H1 (cell line): ENCODE measurements at regions not wholly inside any gene's neighbourhood (a gene's known extent, or its start where the extent isn't known, plus 50 kb on each side); places are given as distances from the start of the nearest gene placed in this dataset.

Experiments used
- CTCF ChIA-PET: fragments of 300-600 bp; sonication (Branson Sonifier 250); formaldehyde crosslinking; loops from one replicate; lab custom pipeline; 2021; ENCODE audit not compliant: partially characterized antibody; lab: Charles Lee
- POLR2A ChIA-PET: fragments of 300-600 bp; sonication (Branson Sonifier 250); formaldehyde crosslinking; loops from one replicate; lab custom pipeline; 2021; ENCODE audit warnings: inconsistent platforms; ENCODE audit not compliant: partially characterized antibody; lab: Charles Lee
- DNase-seq, 2 experiments: peaks; one replicate each; pipeline versions ENCODE4 v3.0.0 to v3.0.0-alpha.2; 2010 to 2022; ENCODE audit warnings: low spot score in 2 of 2, low read depth in 1 of 2, mixed read lengths in 1 of 2
- FAIRE-seq: peaks from 2 replicates; lab custom pipeline; 2011; peaks lifted over from hg19 to GRCh38; lab: Jason Lieb, UNC
- H2AFZ ChIP-seq: 2 replicates; pipeline ENCODE4 v1.8.1; 2012; ENCODE audit warnings: low read length, inconsistent platforms
- H2AK5ac ChIP-seq: 2 replicates; pipeline ENCODE4 v1.6.1; 2013; ENCODE audit warnings: low read depth, low read length
- H2BK120ac ChIP-seq: replicated peaks from 2 replicates; pipeline ENCODE3; 2013; ENCODE audit warnings: low read depth, low read length, inconsistent platforms
- H2BK12ac ChIP-seq: 2 replicates; pipeline ENCODE4 v1.6.1; 2013; ENCODE audit warnings: low read depth, low read length
- H2BK15ac ChIP-seq: 2 replicates; pipeline ENCODE4 v1.6.1; 2013; ENCODE audit warnings: low read length
- H2BK20ac ChIP-seq: 2 replicates; pipeline ENCODE4 v1.6.1; 2013; ENCODE audit warnings: low read length
- H2BK5ac ChIP-seq: 2 replicates; pipeline ENCODE4 v1.6.1; 2013; ENCODE audit warnings: low read depth, low read length
- H3K14ac ChIP-seq: 2 replicates; pipeline ENCODE4 v1.6.1; 2013; ENCODE audit warnings: inconsistent platforms; ENCODE audit not compliant: insufficient read length
- H3K18ac ChIP-seq: 2 replicates; pipeline ENCODE4 v1.6.1; 2013; ENCODE audit warnings: low read length; ENCODE audit errors: extremely low read depth
- H3K23ac ChIP-seq: 2 replicates; pipeline ENCODE4 v1.6.1; 2013; ENCODE audit warnings: inconsistent platforms; ENCODE audit not compliant: insufficient read length
- H3K23me2 ChIP-seq: 2 replicates; pipeline ENCODE4 v1.6.1; 2013; ENCODE audit warnings: low read depth, low read length
- H3K27ac ChIP-seq: 2 replicates; pipeline ENCODE4 v1.6.1; 2011; ENCODE audit warnings: low read depth, low read length, inconsistent platforms
- H3K27me3 ChIP-seq, 4 experiments: replicated peaks in 1 of 4; 1 replicate in 1 of 4; 2 replicates in 3 of 4; pipeline versions ENCODE4 v1.6.1 to v1.8.1; 2011 to 2013; ENCODE audit warnings: low read length in 3 of 4, mild to moderate bottlenecking in 3 of 4, inconsistent platforms in 2 of 4, mixed read lengths in 2 of 4, moderate library complexity in 1 of 4; ENCODE audit not compliant: control insufficient read depth in 3 of 4, insufficient read depth in 3 of 4; ENCODE audit errors: extremely low read depth in 1 of 4
- H3K36me3 ChIP-seq, 4 experiments: 2 replicates each; pipeline versions ENCODE4 v1.6.1 to v1.8.1; 2011 to 2013; ENCODE audit warnings: mild to moderate bottlenecking in 4 of 4, low read length in 3 of 4, moderate library complexity in 2 of 4, control low read depth in 1 of 4, inconsistent platforms in 1 of 4; ENCODE audit not compliant: insufficient read depth in 4 of 4, control insufficient read depth in 2 of 4
- H3K4ac ChIP-seq: replicated peaks from 2 replicates; pipeline ENCODE3; 2013; ENCODE audit warnings: low read length, low read depth, mixed read lengths, inconsistent platforms; ENCODE audit not compliant: insufficient read length
- H3K4me1 ChIP-seq, 4 experiments: replicated peaks in 1 of 4; 1 replicate in 1 of 4; 2 replicates in 3 of 4; pipeline versions ENCODE4 v1.6.1 to v1.8.1; 2011 to 2013; ENCODE audit warnings: low read length in 3 of 4, inconsistent platforms in 2 of 4, mixed read lengths in 1 of 4; ENCODE audit not compliant: insufficient read depth in 4 of 4, control insufficient read depth in 3 of 4
- H3K4me2 ChIP-seq, 2 experiments: 2 replicates each; pipeline versions ENCODE4 v1.6.1 to v1.8.1; 2011 to 2013; ENCODE audit warnings: low read depth in 2 of 2, low read length in 2 of 2, control low read depth in 1 of 2, inconsistent platforms in 1 of 2, mild to moderate bottlenecking in 1 of 2; ENCODE audit not compliant: insufficient read depth in 1 of 2
- H3K4me3 ChIP-seq, 4 experiments: fragments of 200-600, 300-600 bp in 1 of 4; sonication (generic), shearing (Covaris generic), sonication (Bioruptor Twin) in 1 of 4; 2 replicates each; pipeline versions ENCODE4 v1.5.1 to v1.8.1; 2011 to 2016; ENCODE audit warnings: low read length in 4 of 4, low read depth in 3 of 4, control low read depth in 2 of 4, inconsistent platforms in 2 of 4, mild to moderate bottlenecking in 2 of 4, mixed read lengths in 1 of 4, moderate library complexity in 1 of 4; ENCODE audit not compliant: insufficient read depth in 2 of 4; ENCODE audit errors: extremely low read depth in 1 of 4
- H3K56ac ChIP-seq: replicated peaks from 2 replicates; pipeline ENCODE3; 2013; ENCODE audit warnings: low read depth, mild to moderate bottlenecking, mixed read lengths, low read length, inconsistent platforms; ENCODE audit not compliant: insufficient read length
- H3K79me1 ChIP-seq: 2 replicates; pipeline ENCODE4 v1.6.1; 2013; ENCODE audit warnings: low read depth, low read length, control low read depth
- H3K79me2 ChIP-seq, 2 experiments: 2 replicates each; pipeline versions ENCODE4 v1.6.1 to v1.8.1; 2012 to 2013; ENCODE audit warnings: low read length in 2 of 2, mild to moderate bottlenecking in 2 of 2, inconsistent platforms in 1 of 2; ENCODE audit not compliant: insufficient read depth in 2 of 2, control insufficient read depth in 1 of 2
- H3K9ac ChIP-seq, 4 experiments: replicated peaks in 1 of 4; 1 replicate in 1 of 4; 2 replicates in 3 of 4; pipeline versions ENCODE4 v1.6.1 to v1.8.1; 2011 to 2013; ENCODE audit warnings: low read depth in 3 of 4, low read length in 3 of 4, control low read depth in 2 of 4, mild to moderate bottlenecking in 2 of 4, moderate library complexity in 2 of 4, inconsistent platforms in 1 of 4; ENCODE audit errors: extremely low read depth in 1 of 4
- H3K9me3 ChIP-seq, 2 experiments: 2 replicates each; pipeline versions ENCODE4 v1.6.1 to v1.8.1; 2012 to 2013; ENCODE audit warnings: mild to moderate bottlenecking in 2 of 2, moderate library complexity in 2 of 2, control low read depth in 1 of 2, inconsistent platforms in 1 of 2, low read depth in 1 of 2, low read length in 1 of 2, mixed read lengths in 1 of 2; ENCODE audit not compliant: insufficient read depth in 2 of 2
- H4K20me1 ChIP-seq, 2 experiments: replicated peaks in 1 of 2; 2 replicates each; pipeline versions ENCODE3 to v1.8.1; 2011 to 2013; ENCODE audit warnings: inconsistent platforms in 2 of 2, low read length in 2 of 2, mild to moderate bottlenecking in 1 of 2; ENCODE audit not compliant: insufficient read depth in 2 of 2, control insufficient read depth in 1 of 2
- H4K5ac ChIP-seq: 2 replicates; pipeline ENCODE4 v1.6.1; 2013; ENCODE audit warnings: low read length, low read depth, mixed read lengths, inconsistent platforms; ENCODE audit not compliant: insufficient read length
- H4K8ac ChIP-seq: 2 replicates; pipeline ENCODE4 v1.8.0; 2013; ENCODE audit warnings: mild to moderate bottlenecking, moderate library complexity, low read length, inconsistent platforms; ENCODE audit not compliant: insufficient read depth; ENCODE audit errors: extremely low read depth
- H4K91ac ChIP-seq: replicated peaks from 2 replicates; pipeline ENCODE3; 2013; ENCODE audit warnings: low read length, mixed read lengths, inconsistent platforms; ENCODE audit not compliant: insufficient read length
- CHD1 ChIP-seq: IDR thresholded peaks from 2 replicates; pipeline ENCODE4 v1.6.1; 2012; ENCODE audit warnings: low read depth, low read length, improper control_type of control experiment
- GABPA ChIP-seq: IDR thresholded peaks from 2 replicates; pipeline ENCODE4 v1.6.1; 2011; ENCODE audit warnings: mild to moderate bottlenecking, low read length, moderate library complexity, borderline replicate concordance; ENCODE audit not compliant: insufficient read depth
- SIRT6 ChIP-seq: IDR thresholded peaks from one replicate; pipeline ENCODE4 v1.7.1; 2012; ENCODE audit warnings: low read length, inconsistent platforms
- TEAD4 ChIP-seq: IDR thresholded peaks from 2 replicates; pipeline ENCODE4 v1.6.1; 2012; ENCODE audit warnings: low read depth, low read length, inconsistent platforms, mixed read lengths
- WGBS, 2 experiments: shearing (Covaris generic) in 1 of 2; methylation state at CpG; one replicate each; pipeline versions ENCODE4 v1.1.6 to v1.1.7; 2013 to 2015; ENCODE audit warnings: low lambda C conversion rate in 2 of 2, mixed read lengths in 2 of 2, inconsistent platforms in 1 of 2, low coverage in 1 of 2, missing lambda C conversion rate in 1 of 2; ENCODE audit not compliant: insufficient replicate concordance in 2 of 2, insufficient coverage in 1 of 2, insufficient read length in 1 of 2; ENCODE audit errors: extremely low coverage in 1 of 2, missing lambda C conversion rate in 1 of 2; 5-methylcytosine and 5-hydroxymethylcytosine counted together

- Histone ChIP-seq H3K23ac (no peak overlapping the region), H3K27ac (no peak overlapping the region), H3K27me3 (no peaks in the 10 kb centered on the region; a peak in 2 of 7 replicates), H3K79me1 (no peaks in the 10 kb centered on the region), H3K9ac (no peak overlapping the region), H3K4ac (no peak overlapping the region), H2AK5ac (no peak overlapping the region), H3K79me2 (no peaks in the 10 kb centered on the region), H4K20me1 (no peaks in the 10 kb centered on the region), H2BK120ac (no peak overlapping the region), H2BK12ac (no peak overlapping the region), H3K18ac (no peak overlapping the region), H3K56ac (no peak overlapping the region), H3K36me3 (no peaks in the 10 kb centered on the region), H3K4me3 (no peak overlapping the region), H3K23me2 (no peaks in the 10 kb centered on the region), H4K91ac (no peak overlapping the region), H2BK20ac (no peak overlapping the region), H3K14ac (no peak overlapping the region), H2BK5ac (no peak overlapping the region), H2BK15ac (no peak overlapping the region), H4K8ac (no peak overlapping the region), H4K5ac (no peak overlapping the region), H3K9me3 (no peaks in the 10 kb centered on the region), H2AFZ (no peak overlapping the region), H3K4me1 (peaks cover 5 to 17% (median 10%) of the 10 kb centered on the region in 4 experiments; a peak in 6 of 7 replicates), H3K4me2 (no peak overlapping the region)
- ChIA-PET POLR2A (no interaction called here), CTCF (interaction anchor here (0.7 to 1.5 kb wide), 2 partner anchors 49 to 604 kb away, joined by 3 to 4 read pairs; no protein-coding TSS in a partner anchor)
- FAIRE-seq: no peak
- WGBS, 2 experiments: 89% methylated on average over 2 of the region's 2 CpGs; no CpG with 5 or more reads in 1 of the 2 experiments
- DNase-seq: no peak
- TF ChIP-seq TEAD4: no peak
- TF ChIP-seq CHD1: no peak
- no peak for TF ChIP-seq SIRT6
- TF ChIP-seq GABPA: no peak
These were observed 354.9 kb upstream of the PLXNA2 start for GRCh38 chr1:208599063-208599462.
